ENCODE measurements at regions not wholly inside any gene's neighbourhood (a gene's known extent, or its start where the extent isn't known, plus 50 kb on each side); places are given as distances from the start of the nearest gene placed in this dataset.

DNA sequence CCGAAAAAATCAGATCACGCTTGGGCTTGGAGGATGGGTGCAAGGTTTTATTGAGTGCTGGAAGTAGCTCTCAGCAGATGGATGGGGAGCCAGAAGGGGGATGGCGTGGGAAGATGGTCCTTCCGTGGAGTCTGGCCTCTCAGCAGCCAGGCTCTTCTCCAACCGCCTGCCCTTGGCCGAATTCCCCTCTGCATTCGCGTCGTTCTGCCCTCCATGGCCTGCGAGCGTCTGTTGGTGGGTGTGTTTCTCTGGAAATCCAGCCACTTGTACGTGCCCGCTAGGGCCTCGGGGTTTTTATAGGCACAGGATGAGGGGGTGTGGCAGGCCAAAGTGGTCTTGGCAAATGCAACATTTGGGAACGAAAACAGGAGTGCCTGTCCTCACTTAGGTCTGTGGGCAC lies 815.2 kb downstream of the TSN start:
- TF ChIP-seq EZH2 (IDR thresholded peaks at IDR 0.05; ENCODE audit: insufficient read depth, poor library complexity, severe bottlenecking) = no peak
- no peak for TF ChIP-seq EZH2phosphoT487 (IDR thresholded peaks at IDR 0.05; ENCODE audit: insufficient read depth, low read depth)
